ENCODE measurements at regions not wholly inside any gene's neighbourhood (a gene's known extent, or its start where the extent isn't known, plus 50 kb on each side); places are given as distances from the start of the nearest gene placed in this dataset.

DNA sequence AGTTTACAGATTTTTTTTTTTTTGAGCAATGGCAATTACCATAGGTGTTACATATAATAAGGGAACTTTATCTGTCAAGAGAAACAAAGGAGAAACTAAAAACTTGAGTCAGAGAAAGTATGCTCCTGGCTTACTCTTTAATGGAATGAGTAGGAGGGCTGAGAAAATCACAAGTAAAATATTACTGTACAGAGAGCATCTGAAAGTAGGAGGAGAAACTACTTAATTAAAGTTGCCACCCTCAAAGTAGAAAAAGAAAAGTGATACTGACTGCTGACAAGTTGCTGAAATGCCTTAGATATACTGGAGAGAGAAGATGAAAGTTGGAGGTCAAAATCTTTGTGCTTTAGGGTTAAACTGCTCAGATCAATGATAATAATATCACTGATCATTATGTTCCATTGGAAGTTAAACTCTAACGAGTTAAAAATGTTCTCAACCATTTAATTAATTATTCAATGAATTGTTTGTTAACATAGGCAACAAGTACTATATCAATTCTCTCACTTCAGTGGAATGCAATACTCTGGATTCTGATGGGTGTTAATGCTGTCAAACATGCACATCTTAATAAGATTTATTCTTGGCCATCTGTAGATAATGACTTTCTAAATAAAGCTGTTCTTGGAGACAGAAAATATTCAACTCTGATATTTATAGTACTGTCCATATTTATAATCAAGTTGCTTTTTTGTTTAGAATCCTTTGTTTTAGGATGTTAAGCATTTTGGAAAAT lies 61.2 kb upstream of the CAMK2D start:
- TF ChIP-seq CTCF (IDR thresholded peaks at IDR 0.05; ENCODE audit: insufficient read depth, low read depth, low read length) = no peak
- no peak for TF ChIP-seq EZH2 (IDR thresholded peaks at IDR 0.05; ENCODE audit: insufficient read depth, low read length)
